Left colon (tissue), 2 donors: ENCODE measurements at regions not wholly inside any gene's neighbourhood (a gene's known extent, or its start where the extent isn't known, plus 50 kb on each side); places are given as distances from the start of the nearest gene placed in this dataset.
"Not testable (repeated sequence)": the region's sequence is repeated elsewhere in the genome, so short reads cannot be mapped to it uniquely, and the experiment has no call there.

Experiments
- ATAC-seq: fragments of 200-7000 bp; cut with Tn5 transposase; one replicate; pipeline ENCODE4 v1.9.1; 2020; ENCODE audit warnings: mild to moderate bottlenecking, moderate library complexity
- DNase-seq, 2 donors: peaks; one replicate each; pipeline ENCODE4 v3.0.0-alpha.2; 2020
- intact Hi-C, 2 donors: fragments of 100-400 bp; cut with DNase I in 1 of 2; cut with micrococcal nuclease in 1 of 2; formaldehyde crosslinking; loops; one replicate each; pipeline versions ENCODE4 v1.11.2 to v1.14.0; 2022; cut with DNase I, micrococcal nuclease
- donor health status: DM: no; HTN: no; CAD: no.
- donor health status: DM: yes; HTN: yes; CAD: no.

DNA sequence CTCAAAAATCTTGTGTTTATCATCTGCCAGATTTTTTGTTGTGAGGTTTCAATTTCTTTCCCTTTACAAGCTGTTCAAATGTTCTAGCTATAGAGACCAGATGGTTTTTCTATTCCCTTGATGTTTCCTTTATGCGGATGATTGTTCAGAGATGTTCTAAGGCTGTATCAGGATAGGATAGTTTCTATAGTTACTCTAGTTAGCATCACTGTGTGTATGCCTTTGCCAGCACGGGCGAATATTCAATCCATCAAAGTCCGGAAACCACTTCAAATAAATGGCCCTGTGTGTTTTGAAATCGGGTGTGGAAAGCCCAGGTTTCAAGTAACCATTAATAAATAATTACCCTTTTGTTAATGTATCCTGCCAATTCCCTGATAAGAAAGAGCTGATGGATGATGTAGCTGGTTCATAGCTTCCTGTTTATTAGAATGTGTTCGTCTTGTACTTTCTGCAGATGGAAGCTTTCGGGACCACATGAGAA is 149.8 kb upstream of the PRKCQ start:
- DNase-seq (no peak), ATAC-seq (no peak)
- intact Hi-C loops: no loop called here

DNA sequence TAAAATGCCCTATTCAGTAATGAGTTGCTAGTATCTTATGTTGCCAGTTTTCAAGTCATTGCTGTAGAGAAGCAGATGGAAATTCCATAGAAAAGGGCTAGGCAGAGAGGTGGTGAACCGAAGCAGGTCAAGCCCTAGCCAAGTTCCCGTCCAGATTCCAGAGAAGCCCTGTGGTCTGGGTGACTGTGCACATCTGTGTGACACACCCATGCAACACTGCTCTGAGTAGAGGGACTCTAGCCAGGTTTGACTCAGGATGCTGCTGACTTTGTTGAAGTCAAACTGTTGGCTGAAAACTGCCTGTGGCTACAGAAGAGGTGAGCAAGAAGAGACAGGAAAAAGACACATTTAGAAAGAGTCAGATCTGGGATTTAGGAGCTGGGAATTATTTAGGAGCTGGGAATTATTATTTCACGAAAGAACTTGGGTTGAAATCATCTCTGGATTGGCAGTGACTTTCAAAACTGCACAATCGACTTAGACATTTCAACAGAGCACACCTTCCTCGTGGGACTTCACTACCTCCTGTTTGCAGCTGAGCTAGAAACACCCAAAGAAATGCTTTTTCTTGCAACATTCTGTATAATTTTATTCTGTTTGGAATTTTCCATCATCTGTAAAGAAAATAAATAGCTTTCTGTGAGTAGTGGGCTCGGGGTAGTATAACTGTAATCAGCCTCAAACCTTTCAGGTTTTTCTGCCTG is 149.1 kb upstream of the PRKCQ start:
- intact Hi-C loops: no loop called here
- ATAC-seq (no peak), DNase-seq (no peak)

DNA sequence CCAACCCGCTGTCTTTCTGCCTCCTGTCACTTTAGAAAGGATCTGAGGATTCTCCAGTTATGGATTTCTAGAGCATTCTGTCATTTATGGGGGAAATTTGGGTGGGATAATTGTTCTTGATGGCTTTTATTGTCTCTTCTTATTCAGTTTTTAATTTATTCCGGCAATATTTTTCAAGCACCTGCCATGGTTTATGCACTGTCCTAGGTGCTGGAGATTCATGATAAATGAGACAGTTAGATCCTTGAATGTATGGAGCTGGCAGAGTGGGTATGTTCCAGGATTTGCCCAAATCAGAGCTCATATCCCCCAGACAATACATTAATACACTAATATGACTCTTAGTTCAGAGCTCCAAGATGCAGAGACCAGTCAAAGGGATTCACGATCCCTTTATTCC is 146.8 kb upstream of the PRKCQ start:
- DNase-seq (no peak), ATAC-seq (no peak)
- intact Hi-C loops: no loop called here

GRCh38 chr10:6722616-6723004 is 142.5 kb upstream of the PRKCQ start:
- intact Hi-C loops: no loop called here
- ATAC-seq (no peak), DNase-seq (no peak)

GRCh38 chr10:6721964-6722615 is 142.0 kb upstream of the PRKCQ start:
- intact Hi-C loops: no loop called here
- DNase-seq (no peak), ATAC-seq (no peak)

DNA sequence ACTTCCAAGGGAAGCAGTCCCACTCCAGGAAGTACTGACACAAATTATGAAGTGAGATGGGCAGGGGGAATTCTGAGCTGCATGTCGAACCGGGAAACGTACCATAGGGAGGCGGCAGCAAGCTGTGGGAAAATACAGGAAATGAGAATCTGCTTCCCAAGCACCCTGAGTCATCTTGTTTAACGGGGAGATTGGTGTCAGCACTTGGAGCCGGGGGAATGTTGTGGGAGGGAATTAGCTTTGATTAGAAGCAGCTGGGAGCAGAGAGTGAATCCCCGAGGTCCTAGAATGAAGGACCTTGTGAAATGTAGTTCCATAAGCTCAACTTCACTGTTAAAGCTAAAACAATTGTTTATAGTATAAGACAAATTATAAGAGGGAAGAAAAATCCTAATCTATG is 141.4 kb upstream of the PRKCQ start:
- intact Hi-C loops: no loop called here
- ATAC-seq: no peak
- DNase-seq: peak in 1 of 2 donors; percentile 34

DNA sequence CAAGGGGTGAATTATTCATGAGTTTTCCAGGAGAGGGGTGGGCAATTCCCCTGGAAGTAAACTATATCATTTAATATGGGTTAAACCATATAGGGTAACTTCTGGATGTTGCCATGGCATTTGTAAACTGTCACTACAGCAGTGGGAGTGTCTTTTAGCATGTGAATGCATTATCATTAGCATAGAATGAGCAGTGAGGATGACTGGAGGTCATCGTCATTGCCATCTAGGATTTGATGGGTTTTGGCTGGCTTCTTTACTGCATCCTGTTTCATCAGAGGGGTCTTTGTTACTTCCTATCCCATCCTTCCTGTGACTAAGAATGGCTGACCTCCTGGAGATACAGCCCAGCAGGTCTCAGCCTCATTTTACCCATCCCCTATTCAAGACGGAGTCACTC is 139.5 kb upstream of the PRKCQ start:
- ATAC-seq (no peak), DNase-seq (no peak)
- intact Hi-C loops: no loop called here

- ATAC-seq (no peak), DNase-seq (no peak)
- intact Hi-C loops: no loop called here
Measured at GRCh38 chr10:6718550-6718949, 138.5 kb upstream of the PRKCQ start.

DNA sequence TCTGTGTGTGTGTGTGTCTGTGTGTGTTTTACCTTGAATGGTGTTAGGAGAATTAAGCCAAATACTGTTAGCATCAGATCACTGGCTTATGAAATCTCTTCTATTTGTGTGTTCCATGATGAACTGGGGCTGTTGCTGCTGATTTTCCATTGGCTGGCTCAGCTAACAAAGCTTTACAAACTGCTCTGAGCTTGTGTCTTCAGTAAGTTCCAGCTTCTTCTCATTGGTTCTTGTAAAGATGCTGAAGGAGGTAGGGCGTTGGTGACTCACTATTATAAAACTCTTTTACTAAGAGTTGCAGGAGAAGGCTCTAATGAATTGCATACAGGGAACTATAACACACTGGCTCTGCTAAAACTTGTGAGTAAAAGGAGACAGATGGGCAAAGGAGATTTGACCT is 136.4 kb upstream of the PRKCQ start:
- DNase-seq (no peak), ATAC-seq (no peak)
- intact Hi-C loops: no loop called here

DNA sequence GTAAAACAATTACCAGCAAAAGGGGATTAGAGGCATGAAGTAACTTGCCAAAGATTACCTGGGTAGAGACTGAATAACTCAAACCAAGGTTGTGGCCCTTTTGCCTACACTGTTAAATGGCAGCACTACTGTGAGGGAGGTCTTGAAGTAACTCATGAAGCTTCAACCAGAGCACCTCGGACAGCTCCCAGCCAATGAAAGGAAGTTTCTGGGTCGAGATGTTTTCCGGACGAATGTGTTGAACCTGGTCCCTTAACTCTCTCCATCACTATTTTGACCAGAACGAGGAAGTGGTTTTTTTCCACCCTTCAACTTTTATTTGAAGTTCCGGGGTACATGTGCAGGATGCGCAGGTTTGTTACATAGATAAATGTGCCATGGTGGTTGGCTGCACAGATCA is 133.6 kb upstream of the PRKCQ start:
- no peak for DNase-seq
- ATAC-seq: no peak
- intact Hi-C loops: no loop called here

- intact Hi-C loops: no loop called here
- DNase-seq (no peak), ATAC-seq (no peak)
Measured at GRCh38 chr10:6713120-6713519, 133.0 kb upstream of the PRKCQ start.

DNA sequence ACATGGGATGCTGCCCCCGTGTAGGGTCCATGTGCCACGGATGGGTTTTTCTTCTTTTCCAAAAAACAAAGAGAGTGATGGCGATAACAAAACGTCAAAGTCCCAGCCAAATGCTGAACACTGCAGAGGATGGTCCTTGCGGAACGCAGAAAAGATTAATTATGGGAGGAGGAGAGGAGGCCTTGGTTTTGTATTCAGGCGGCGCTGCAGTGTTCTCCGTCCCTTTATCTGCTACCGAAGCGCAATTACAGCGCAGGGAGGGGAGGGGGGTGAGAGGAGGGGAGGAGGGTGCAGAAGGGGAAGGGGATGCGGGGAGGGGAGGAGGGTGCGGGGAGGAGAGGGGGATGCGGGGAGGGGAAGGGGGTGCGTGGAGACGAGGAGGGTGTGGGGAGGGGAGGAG is 131.8 kb upstream of the PRKCQ start:
- no peak for ATAC-seq
- intact Hi-C loops: no loop called here
- DNase-seq: no peak

- intact Hi-C loops: no loop called here
- ATAC-seq (no peak), DNase-seq (no peak)
Measured at GRCh38 chr10:6711408-6711841, 131.3 kb upstream of the PRKCQ start.

DNA sequence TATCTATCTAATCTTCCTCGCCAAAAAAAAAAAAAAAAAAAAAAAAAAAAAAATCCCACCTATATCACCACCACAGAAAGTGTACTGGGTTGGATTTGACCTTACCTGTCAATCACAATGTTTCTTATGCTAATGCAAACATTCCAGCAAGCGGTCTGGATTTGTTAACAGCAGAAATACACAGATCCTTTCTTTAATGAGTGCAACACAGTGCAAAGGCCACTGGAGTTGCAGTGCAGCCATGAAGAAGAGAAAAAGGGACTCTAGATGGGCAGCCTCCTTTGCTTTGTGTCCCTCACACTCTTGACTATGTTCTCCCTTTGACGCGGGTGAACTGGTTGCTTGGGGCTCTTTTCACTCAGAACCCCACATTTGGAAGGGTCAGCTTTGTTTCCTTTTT is 127.3 kb upstream of the PRKCQ start:
- intact Hi-C loops: no loop called here
- DNase-seq (no peak), ATAC-seq (no peak)

- DNase-seq (no peak), ATAC-seq (no peak)
- intact Hi-C loops: no loop called here
Measured at GRCh38 chr10:6706725-6707124, 126.6 kb upstream of the PRKCQ start.

- intact Hi-C loops: no loop called here
- no peak for DNase-seq
- no peak for ATAC-seq
Measured at GRCh38 chr10:6704896-6705295, 124.8 kb upstream of the PRKCQ start.

GRCh38 chr10:6702833-6703232 is 122.8 kb upstream of the PRKCQ start:
- intact Hi-C loops, DNase-seq, ATAC-seq: not testable (repeated sequence)

DNA sequence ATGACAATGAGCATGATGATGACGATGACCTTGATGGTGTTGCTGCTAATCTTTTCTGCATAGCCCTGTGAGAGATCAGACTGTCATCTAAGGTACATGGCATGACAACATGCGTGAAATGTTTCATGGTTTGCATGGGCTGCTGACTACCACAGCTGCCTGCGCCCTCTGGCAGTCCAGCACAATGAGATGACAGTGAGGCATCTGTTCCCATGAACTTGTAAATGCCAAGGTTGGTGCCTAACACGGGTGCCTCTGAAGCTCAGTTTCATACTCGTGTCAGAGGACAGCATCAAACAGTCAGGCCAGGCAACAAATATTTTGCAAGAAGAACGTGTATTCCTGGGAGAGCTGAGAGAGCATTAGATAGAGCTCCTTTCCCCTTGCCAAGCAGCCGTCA is 122.0 kb upstream of the PRKCQ start:
- intact Hi-C loops: no loop called here
- no peak for DNase-seq
- ATAC-seq: no peak

DNA sequence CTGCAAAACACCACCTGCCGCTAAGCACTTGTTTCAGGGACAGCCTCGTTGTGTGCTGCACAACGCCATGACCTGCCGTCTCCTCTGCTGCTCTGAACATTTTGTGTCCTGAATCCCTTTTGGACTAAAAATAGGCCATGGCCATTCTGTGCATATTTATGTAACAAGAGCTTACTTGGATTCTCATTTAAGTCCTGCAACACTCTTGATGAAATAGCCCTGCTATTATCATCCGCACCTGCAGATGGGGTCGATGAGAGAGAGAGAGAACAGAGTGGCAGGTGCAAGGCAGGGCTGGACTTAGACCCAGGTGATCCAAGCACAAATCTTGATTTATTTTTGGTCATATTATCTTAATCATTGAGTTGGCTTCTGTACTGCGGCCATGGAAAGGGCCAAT is 121.2 kb upstream of the PRKCQ start:
- ATAC-seq (no peak), DNase-seq (no peak)
- intact Hi-C loops: no loop called here

DNA sequence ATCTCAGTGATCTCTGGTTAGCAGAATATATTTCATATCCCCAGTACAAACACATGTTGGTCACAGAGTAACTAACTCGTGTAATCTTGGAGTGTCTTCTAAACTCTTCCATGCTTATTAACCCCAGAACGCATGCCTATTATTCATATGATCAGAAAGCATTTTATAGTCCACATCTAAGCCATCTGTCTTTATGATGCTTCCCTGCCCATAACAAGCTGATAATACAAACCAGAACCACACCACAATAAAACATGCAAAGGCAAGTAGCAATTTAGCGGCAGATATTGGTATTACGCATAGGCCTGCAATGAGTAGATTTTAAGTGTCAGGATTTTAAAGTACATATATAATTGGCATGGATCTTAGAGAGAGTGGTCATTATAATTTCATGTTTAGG is 120.0 kb upstream of the PRKCQ start:
- DNase-seq: no peak
- no peak for ATAC-seq
- intact Hi-C loops: no loop called here

GRCh38 chr10:6699336-6699735 is 119.3 kb upstream of the PRKCQ start:
- intact Hi-C loops: no loop called here
- no peak for ATAC-seq
- no peak for DNase-seq
